Germinal center (tissue), 1 donor: ENCODE measurements at regions not wholly inside any gene's neighbourhood (a gene's known extent, or its start where the extent isn't known, plus 50 kb on each side); places are given as distances from the start of the nearest gene placed in this dataset.

Experiments used
- DNase-seq: peaks from one replicate; pipeline ENCODE4 v3.0.0; 2012; ENCODE audit warnings: mixed read lengths, low spot score

DNA sequence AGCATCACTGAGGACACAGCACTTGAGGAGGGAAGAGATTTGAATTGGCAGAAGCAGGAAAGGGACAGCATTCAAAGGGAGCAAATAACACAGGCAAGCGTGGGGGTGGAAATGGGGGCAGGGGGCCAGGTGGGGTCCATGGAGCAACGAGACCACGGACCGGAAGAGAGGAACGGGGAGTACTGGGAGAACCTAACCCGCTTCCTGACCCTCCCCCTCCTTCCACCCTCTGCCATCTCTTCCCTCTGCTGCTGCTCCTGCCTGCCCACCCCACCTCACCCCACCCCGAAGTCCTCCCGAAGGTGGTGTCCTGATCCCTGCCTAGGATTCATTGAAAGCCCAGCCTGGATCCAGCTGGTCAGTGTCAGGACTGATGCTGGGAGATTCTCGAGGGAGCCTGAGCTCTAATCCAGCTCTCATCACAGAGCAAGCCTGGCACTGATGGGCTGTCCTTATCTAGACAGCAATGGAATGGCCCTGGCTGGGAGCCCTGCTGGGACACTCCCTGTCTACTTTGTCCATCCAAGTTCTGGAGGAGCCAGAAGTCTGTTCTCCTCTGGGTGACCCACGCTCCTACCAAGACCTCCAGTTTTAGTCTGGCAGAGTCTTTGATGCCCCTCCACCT lies 105.0 kb downstream of the TRIM29 start:
- DNase-seq = no peak

DNA sequence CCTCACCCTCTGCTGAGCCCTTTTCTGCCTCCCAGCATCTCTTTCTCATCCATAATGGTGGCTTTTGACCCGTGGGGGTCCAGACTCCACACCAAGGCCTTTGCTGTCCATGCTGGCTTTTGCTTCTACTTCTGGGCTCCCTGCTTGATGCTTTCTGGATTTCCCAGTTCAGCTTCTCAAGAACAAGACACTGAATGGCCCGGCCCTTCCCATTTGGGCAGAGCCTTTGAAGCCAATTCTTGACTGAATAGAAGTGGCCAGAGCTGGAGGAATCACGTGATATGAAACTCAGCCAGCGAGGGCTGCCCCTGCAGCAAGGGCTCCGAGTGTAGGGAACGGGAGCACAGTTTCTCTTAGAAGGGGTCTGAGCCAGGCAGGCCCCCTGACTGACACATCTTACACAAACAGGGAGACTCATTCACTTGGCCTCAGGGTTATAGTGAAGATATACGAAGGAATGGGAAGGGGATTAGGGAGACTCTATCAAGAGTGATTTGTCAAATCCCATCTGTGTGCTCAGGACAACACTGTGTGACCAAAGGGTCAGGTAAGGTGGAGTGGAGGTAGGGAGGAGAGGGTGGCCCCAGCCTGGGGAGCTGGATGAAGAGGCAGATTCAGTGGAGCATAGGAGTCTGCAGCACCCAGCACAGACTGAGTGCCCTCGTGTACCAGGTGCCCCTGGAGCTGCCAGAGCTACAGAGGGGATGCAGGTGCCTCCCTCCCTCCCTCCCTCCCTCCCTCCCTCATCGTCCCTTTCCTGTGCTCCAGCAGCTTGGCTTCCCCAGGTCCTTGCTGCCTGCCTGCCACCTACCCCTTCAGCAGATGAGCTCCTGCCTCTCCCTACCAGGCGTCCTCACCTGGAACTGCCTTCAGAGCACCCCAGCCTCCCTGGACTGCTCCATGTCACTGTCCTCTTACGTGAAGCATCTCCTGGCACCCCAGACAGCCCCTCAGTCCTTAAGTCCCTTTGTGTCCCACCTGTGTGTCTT lies 106.0 kb downstream of the TRIM29 start:
- no peak for DNase-seq

DNA sequence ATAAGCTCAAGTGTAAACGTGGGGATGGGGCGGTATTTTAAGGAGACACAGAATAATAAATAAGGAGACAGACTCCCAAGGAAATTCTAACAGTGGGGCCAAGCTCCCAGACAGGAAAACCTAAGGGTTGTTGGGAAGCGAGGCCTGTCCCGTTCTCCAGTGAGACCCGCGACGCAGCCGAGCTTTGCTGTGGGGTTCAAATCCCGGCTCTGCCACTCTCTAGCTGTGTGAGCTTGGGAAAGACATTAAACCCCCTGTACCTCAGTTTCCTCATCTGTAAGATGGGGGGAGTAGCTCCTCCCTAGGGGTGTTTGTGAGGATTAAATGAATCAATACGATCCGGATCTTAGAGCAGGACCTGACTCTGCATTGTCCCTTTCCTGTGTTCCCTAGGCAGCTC lies 106.8 kb downstream of the TRIM29 start:
- DNase-seq = no peak

DNA sequence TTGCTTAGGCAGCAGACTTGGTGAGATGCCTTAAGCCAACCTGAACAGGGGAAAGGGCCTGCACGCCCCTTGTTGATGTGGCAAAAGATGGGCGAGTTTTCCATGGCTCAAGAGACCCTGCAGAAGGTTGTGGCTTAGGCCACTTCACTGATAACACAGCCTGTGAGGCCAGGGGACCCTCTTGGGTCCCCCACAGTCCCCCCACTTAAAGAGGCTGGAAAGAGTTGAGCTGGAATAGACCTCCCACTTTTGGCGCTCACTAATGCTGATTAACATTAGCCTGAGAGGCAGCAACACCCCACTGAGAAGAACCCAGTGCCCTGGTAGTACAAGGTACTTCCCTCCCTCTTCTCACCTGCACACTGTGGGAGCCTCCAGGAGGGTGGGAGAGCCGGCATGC lies 107.5 kb downstream of the TRIM29 start:
- no peak for DNase-seq

DNA sequence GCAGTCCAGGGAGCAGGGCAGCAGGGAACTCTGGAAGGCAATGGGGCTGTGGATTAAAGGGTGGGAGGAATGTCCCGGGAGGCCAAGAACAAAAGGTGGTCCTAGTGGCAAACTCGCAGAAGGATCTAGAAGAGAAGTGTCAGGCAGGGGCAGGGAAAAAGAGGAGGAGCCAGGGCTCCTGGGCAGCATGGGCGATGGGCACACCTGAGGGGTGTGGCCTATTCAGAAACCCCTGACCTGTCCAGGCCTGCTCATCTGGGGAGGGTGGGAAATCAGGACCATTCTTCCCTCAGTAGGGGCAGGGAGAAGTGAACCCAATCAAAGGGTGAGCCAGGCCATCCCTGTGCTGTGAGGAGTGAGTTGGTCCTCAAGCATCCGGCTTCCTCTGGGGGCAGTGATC lies 108.6 kb downstream of the TRIM29 start:
- no peak for DNase-seq

DNA sequence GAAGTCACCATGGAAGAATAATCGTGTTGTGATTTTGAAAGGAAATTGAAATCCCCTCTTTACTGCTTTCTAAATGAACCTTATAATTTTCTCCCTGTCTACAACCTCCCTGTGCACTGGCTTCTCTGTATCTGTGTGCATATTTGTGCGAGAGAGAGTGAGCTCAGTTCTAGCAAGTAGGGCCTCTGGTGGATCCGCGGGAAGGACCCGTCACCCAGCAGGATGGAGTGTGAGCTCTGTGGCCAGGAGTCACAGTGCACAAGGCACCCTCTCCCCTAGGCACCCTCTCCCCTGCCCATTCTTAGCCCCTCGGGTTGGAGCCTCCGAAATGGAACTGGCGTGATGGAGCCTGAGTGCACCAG lies 109.0 kb downstream of the TRIM29 start:
- no peak for DNase-seq

- no peak for DNase-seq
Observed at GRCh38 chr11:120028181-120028896, 109.6 kb downstream of the TRIM29 start.

DNA sequence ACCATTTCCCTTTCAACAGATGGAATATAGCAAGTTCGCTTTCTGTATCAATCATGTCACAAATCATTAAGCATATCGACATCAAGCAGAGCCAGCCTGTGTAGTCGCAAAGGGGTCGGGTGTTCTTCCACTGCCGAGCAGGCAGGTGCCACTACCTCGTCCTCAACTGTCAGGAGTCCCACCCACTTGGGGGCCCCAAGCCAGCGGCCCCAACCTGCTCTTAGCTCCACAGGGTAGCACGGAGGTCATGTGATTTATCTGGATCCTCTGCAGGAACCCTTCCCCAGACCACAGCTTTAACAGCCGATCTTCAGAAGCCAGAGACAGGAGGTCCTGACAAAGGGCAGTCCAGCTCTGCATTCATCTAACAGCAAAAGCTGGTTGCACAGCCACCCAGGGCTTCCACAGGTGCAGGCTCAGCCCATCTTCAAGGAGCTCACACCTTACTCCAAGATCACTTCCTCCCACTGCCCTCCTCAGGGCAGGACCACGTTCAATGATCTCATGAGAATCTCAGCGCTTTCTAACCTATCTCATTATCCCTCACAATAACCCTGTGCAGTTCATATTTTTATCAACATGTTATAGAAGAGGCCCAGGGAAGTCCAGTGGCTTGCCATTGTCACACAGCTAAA lies 110.2 kb downstream of the TRIM29 start:
- DNase-seq = no peak

DNA sequence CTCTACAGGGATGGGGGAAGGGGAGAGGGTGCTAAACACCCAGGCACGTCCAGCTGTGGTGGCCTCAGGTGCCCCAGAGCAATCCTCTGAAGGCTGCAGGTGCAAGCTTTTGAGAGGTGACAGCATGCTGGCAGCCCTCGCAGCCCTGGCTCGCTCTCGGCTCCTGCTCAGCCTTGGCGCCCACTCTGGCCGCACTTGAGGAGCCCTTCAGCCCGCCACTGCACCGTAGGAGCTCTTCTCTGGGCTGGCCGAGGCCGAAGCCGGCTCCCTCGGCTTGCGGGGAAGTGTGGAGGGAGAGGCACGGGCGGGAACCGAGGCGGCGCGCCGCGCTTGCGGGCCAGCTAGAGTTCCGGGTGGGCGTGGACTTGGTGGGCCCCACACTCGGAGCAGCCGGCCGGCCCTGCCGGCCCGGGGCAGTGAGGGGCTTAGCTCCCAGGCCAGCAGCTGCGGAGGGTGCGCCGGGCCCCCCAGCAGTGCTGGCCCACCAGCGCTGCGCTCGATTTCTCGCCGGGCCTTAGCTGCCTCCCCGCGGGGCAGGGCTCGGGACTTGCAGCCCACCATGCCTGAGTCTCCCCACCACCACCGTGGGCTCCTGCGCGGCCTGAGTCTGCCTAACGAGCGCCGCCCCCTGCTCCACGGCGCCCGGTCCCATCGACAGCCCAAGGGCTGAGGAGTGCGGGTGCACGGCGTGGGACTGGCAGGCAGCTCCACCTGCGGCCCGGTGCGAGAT lies 112.1 kb downstream of the TRIM29 start:
- DNase-seq = no peak

- no peak for DNase-seq
Observed at GRCh38 chr11:120024586-120024985, 113.3 kb downstream of the TRIM29 start.

- no peak for DNase-seq
Observed at GRCh38 chr11:120024046-120024445, 113.9 kb downstream of the TRIM29 start.

DNA sequence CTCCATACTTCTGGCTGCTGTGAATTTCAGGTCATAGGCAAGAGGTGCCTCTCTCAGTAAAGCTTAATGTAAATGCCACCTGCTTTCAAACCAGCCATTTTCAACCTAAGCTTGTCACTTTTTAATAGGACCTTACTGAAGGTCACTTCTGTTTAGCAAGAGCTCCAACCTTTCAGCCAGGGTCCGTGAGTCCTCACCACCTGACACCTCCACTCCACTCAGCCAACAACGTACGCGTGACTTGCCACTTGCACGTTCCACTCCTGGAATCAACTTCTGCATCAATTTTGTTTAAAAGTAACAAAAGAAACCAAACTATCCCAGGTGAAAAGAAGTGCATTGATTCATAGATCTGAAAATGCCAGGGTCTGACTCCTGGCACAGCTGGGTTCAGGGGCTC lies 114.4 kb downstream of the TRIM29 start:
- DNase-seq = no peak

DNA sequence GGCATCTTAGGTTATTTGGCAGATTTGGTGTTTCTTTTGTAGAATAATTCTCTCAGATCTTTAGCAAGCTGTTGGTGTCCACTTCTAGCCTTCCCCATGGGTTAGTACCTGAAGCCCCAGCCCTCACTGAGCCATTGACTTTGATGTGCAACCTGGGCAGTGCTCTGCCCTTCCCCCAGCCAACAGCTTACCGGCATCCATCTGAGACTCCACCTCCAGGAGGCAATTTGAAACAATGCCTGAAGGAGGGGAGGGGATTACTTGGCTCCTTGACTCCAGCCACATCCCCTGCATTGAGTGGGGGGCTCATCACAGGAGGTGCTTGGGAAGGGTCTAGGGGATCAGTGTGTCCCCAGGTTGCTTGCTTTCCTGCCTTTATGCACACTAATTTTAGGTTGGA lies 114.8 kb downstream of the TRIM29 start:
- no peak for DNase-seq

DNA sequence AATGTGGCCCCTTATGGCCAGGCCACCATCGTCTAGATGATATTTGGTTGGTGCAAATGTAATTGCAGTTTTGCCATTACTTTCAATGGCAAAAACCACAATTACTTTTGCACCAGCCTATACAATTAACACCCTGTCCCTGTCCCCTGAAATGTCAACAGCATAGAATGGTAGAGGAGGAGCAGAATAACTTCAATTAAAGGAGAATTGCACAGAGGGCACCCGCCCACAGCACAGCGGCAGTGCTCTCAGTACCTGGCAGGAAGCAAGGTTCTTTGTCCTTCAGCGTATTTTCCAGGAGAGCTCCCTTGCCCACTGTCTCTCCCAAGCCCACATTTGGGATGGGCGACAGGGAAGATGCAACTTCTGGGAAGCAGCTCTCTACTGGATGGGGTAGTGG lies 115.3 kb downstream of the TRIM29 start:
- DNase-seq = no peak

DNA sequence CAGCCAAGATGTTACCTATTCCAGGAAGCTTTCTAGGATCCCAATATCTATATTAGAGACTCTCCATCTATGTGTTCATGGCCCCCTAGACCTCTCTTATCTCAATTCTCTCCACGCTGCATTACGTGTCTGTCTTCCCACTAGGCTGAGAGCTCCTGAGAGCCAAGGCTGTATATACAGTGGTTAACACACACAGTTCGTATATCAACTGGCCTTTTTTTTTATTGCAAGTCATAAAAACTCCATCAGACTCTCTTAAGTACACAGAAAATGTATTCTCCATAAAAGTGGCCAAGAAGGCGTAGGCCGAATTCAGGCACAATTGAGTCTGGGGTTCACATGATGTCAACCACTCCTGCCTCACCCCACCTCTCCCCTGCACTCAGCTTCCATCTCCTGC lies 115.9 kb downstream of the TRIM29 start:
- no peak for DNase-seq

GRCh38 chr11:120021391-120021953 lies 116.4 kb downstream of the TRIM29 start:
- DNase-seq = no peak

DNA sequence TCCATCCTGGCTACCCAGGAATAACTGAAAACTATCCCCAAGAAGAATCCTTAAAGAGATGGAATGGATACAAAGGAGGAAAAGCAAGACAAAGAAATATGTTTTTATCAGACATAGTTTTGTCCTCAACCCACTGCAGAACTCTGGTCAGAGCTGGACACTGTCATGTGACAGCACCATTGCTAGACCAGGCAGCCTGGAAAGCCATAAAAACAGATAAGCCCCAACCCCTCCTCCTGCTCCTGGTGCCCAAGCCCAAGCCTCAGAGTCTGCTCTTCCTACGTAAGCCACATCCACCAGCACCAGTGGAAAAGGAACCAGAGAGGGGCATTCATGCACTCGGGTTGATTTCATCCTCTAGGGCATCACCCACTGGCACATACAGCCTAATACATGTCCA lies 116.9 kb downstream of the TRIM29 start:
- no peak for DNase-seq

GRCh38 chr11:120020486-120020885 lies 117.4 kb downstream of the TRIM29 start:
- no peak for DNase-seq

DNA sequence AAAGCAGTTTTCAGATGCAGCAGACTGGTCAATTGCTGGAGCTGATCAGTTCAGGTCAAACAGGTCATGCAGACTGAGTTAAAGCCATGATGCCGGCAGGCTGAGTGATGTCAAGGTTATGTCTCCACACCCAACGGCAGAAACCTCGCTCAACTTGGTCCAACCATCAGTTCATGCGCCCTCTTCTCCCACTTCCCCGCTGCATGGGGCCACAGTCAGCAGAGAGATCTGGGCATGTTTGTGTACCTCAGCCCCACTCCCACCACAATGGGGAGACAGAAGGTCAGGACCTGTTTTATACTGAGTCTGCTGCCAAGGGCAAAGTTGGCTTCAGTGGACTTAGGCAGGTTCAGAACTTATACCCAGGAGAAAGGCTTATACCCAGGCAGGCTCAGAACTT lies 118.7 kb downstream of the TRIM29 start:
- DNase-seq = no peak

GRCh38 chr11:120017582-120018150 lies 120.2 kb downstream of the TRIM29 start:
- no peak for DNase-seq
